HCT116 (cell line): ENCODE measurements at regions not wholly inside any gene's neighbourhood (a gene's known extent, or its start where the extent isn't known, plus 50 kb on each side); places are given as distances from the start of the nearest gene placed in this dataset.

Experiments used
- ATAC-seq: fragments of 200-7000 bp; cut with Tn5 transposase; 2 replicates; pipeline ENCODE4 v1.9.1; 2020; ENCODE audit warnings: mild to moderate bottlenecking, moderate library complexity
- BruUV-seq: library from RNA; stranded (reverse); fragments of 400-500 nt; replicated peaks from 2 replicates; lab custom pipeline; 2021; lab: Mats Ljungman, UMichigan
- CTCF ChIA-PET: fragments of 300-600 bp; sonication (Branson Sonifier 250); formaldehyde crosslinking; loops from one replicate; lab custom pipeline; 2021; ENCODE audit warnings: antibody characterized with exemption; lab: Charles Lee
- POLR2A ChIA-PET: fragments of 300-600, 350-600 bp; sonication (Branson Sonifier 250); formaldehyde crosslinking; loops from one replicate; lab custom pipeline; 2021; ENCODE audit warnings: antibody characterized with exemption; lab: Charles Lee
- RAD21 ChIA-PET, 2 experiments: fragments of 300-600 bp; sonication (Branson Sonifier 250); formaldehyde crosslinking; loops; one replicate each; lab custom pipeline; 2023; ENCODE audit warnings: low total read pairs in 2 of 2; ENCODE audit not compliant: uncharacterized antibody in 2 of 2, unreplicated experiment in 2 of 2, low non-redundant PET in 1 of 2; lab: Charles Lee
- DNase-seq: peaks from one replicate; pipeline ENCODE4 v3.0.0-alpha.2; 2010; ENCODE audit warnings: low read depth, low spot score
- H2AFZ ChIP-seq: fragments of 200-600 bp; shearing (Covaris generic), sonication (generic); 2 replicates; pipeline ENCODE4 v1.6.1; 2017; ENCODE audit warnings: low read depth, mixed run types, mixed read lengths, antibody characterized with exemption, low read length; ENCODE audit not compliant: poor library complexity, severe bottlenecking
- H3K27ac ChIP-seq: 2 replicates; pipeline ENCODE4 v1.5.1; 2012; ENCODE audit warnings: low read depth, low read length
- H3K27me3 ChIP-seq: fragments of 200-600 bp; sonication (generic); 2 replicates; pipeline ENCODE4 v1.6.1; 2016; ENCODE audit warnings: mixed run types, low read length, mixed read lengths; ENCODE audit not compliant: insufficient read depth
- H3K36me3 ChIP-seq, 2 experiments: fragments of 200-500 bp in 1 of 2; fragments of 200-600 bp in 1 of 2; sonication (Bioruptor generic) in 1 of 2; sonication (generic) in 1 of 2; 2 replicates each; pipeline versions ENCODE4 v1.5.1 to v1.6.1; 2014 to 2016; ENCODE audit warnings: low read length in 2 of 2, inconsistent platforms in 1 of 2, mixed read lengths in 1 of 2, mixed run types in 1 of 2; ENCODE audit not compliant: insufficient read depth in 2 of 2, control insufficient read depth in 1 of 2
- H3K4me1 ChIP-seq, 2 experiments: fragments of 200-600 bp in 1 of 2; sonication (generic) in 1 of 2; 2 replicates each; pipeline versions ENCODE4 v1.5.1 to v1.6.1; 2012 to 2017; ENCODE audit warnings: low read length in 2 of 2, inconsistent platforms in 1 of 2, mild to moderate bottlenecking in 1 of 2, mixed read lengths in 1 of 2, mixed run types in 1 of 2, moderate library complexity in 1 of 2; ENCODE audit not compliant: insufficient read depth in 2 of 2, control insufficient read depth in 1 of 2
- H3K4me2 ChIP-seq: fragments of 200-600 bp; sonication (generic); 2 replicates; pipeline ENCODE4 v1.6.1; 2017; ENCODE audit warnings: mixed run types, low read length, mixed read lengths
- H3K4me3 ChIP-seq, 2 experiments: fragments of 200-600 bp in 1 of 2; sonication (generic) in 1 of 2; replicated peaks in 1 of 2; 2 replicates each; pipeline ENCODE4 v1.5.1; 2011 to 2016; ENCODE audit warnings: low read length in 2 of 2, control low read depth in 1 of 2, low read depth in 1 of 2, mild to moderate bottlenecking in 1 of 2, mixed read lengths in 1 of 2, mixed run types in 1 of 2
- H3K79me2 ChIP-seq: fragments of 200-600 bp; sonication (generic); 2 replicates; pipeline ENCODE4 v1.6.1; 2017; ENCODE audit warnings: mild to moderate bottlenecking, mixed run types, low read length, moderate library complexity, mixed read lengths; ENCODE audit not compliant: insufficient read depth
- H3K9ac ChIP-seq: fragments of 200-600 bp; sonication (generic); 2 replicates; pipeline ENCODE4 v1.6.1; 2016; ENCODE audit warnings: low read length, mixed read lengths
- H3K9me2 ChIP-seq: fragments of 200-600 bp; sonication (generic), shearing (Covaris generic); 2 replicates; pipeline ENCODE4 v1.6.1; 2017; ENCODE audit warnings: mixed run types, mild to moderate bottlenecking, moderate library complexity; ENCODE audit not compliant: insufficient read depth
- H3K9me3 ChIP-seq, 2 experiments: fragments of 200-500 bp in 1 of 2; fragments of 200-600 bp in 1 of 2; sonication (Bioruptor generic) in 1 of 2; sonication (generic) in 1 of 2; 2 replicates each; pipeline ENCODE4 v1.6.1; 2014 to 2017; ENCODE audit warnings: low read length in 2 of 2, mixed read lengths in 2 of 2, inconsistent platforms in 1 of 2, low read depth in 1 of 2, mild to moderate bottlenecking in 1 of 2, mixed run types in 1 of 2, moderate library complexity in 1 of 2; ENCODE audit not compliant: control insufficient read depth in 1 of 2, insufficient read depth in 1 of 2
- H4K20me1 ChIP-seq: fragments of 200-600 bp; sonication (generic), shearing (Covaris generic); 2 replicates; pipeline ENCODE4 v1.6.1; 2017; ENCODE audit warnings: mixed run types, mild to moderate bottlenecking, moderate library complexity; ENCODE audit not compliant: insufficient read depth
- ATF3 ChIP-seq: IDR thresholded peaks from 2 replicates; pipeline ENCODE4 v1.6.1; 2012
- CBX3 ChIP-seq: IDR thresholded peaks from 2 replicates; pipeline ENCODE4 v1.6.1; 2012; ENCODE audit warnings: low read depth
- CEBPB ChIP-seq: IDR thresholded peaks from 2 replicates; pipeline ENCODE4 v1.6.1; 2012; ENCODE audit warnings: low read depth
- EGR1 ChIP-seq: IDR thresholded peaks from 2 replicates; pipeline ENCODE4 v1.6.1; 2012; ENCODE audit warnings: low read depth
- ELF1 ChIP-seq: IDR thresholded peaks from 2 replicates; pipeline ENCODE4 v1.6.1; 2012; ENCODE audit warnings: low read depth, borderline replicate concordance
- EZH2 ChIP-seq: fragments of 200-600 bp; sonication (generic); IDR thresholded peaks from 2 replicates; pipeline ENCODE4 v1.6.1; 2017; ENCODE audit warnings: antibody characterized with exemption, mixed run types
- EZH2phosphoT487 ChIP-seq: fragments of 200-600 bp; IDR thresholded peaks from 2 replicates; pipeline ENCODE4 v1.6.1; 2018; ENCODE audit warnings: antibody characterized with exemption, borderline replicate concordance
- JUND ChIP-seq: IDR thresholded peaks from 2 replicates; pipeline ENCODE4 v1.6.1; 2012
- MAX ChIP-seq: IDR thresholded peaks from 2 replicates; pipeline ENCODE4 v1.6.1; 2012
- POLR2A ChIP-seq: IDR thresholded peaks from 2 replicates; pipeline ENCODE4 v1.7.0; 2011; ENCODE audit warnings: borderline replicate concordance; ENCODE audit not compliant: insufficient read depth, insufficient read length; ENCODE audit errors: extremely low read depth
- POLR2AphosphoS5 ChIP-seq: IDR thresholded peaks from 2 replicates; pipeline ENCODE4 v1.6.1; 2011; ENCODE audit warnings: mild to moderate bottlenecking, low read depth, low read length, moderate library complexity
- RAD21 ChIP-seq: IDR thresholded peaks from 2 replicates; pipeline ENCODE4 v1.6.1; 2012; ENCODE audit warnings: low read depth, mild to moderate bottlenecking
- SIN3A ChIP-seq: IDR thresholded peaks from 2 replicates; pipeline ENCODE4 v1.6.1; 2012; ENCODE audit warnings: low read depth
- SP1 ChIP-seq: IDR thresholded peaks from 2 replicates; pipeline ENCODE4 v1.6.1; 2012; ENCODE audit warnings: low read depth
- SRF ChIP-seq: IDR thresholded peaks from 2 replicates; pipeline ENCODE4 v1.6.1; 2012; ENCODE audit warnings: low read depth
- TCF7L2 ChIP-seq: IDR thresholded peaks from 2 replicates; pipeline ENCODE4 v1.7.0; 2011; ENCODE audit warnings: borderline replicate concordance, inconsistent platforms; ENCODE audit not compliant: insufficient read depth, insufficient read length; ENCODE audit errors: extremely low read depth
- YY1 ChIP-seq: IDR thresholded peaks from 2 replicates; pipeline ENCODE4 v1.6.1; 2011; ENCODE audit warnings: low read length, low read depth, moderate library complexity, mild to moderate bottlenecking; ENCODE audit not compliant: insufficient replicate concordance; ENCODE audit errors: extremely low read depth
- ZBTB33 ChIP-seq: IDR thresholded peaks from 2 replicates; pipeline ENCODE4 v1.6.1; 2011; ENCODE audit warnings: mild to moderate bottlenecking, low read length, moderate library complexity; ENCODE audit not compliant: insufficient replicate concordance; ENCODE audit errors: extremely low read depth
- ZFX ChIP-seq: fragments of 450-650 bp; IDR thresholded peaks from 2 replicates; pipeline ENCODE4 v1.6.1; 2017
- ZNF274 ChIP-seq: fragments of 200-500 bp; sonication (Bioruptor generic); IDR thresholded peaks from 2 replicates; pipeline ENCODE4 v1.6.1; 2014; ENCODE audit warnings: mild to moderate bottlenecking, low read depth, low read length, inconsistent platforms
- intact Hi-C: fragments of 100-400 bp; cut with micrococcal nuclease; formaldehyde crosslinking; loops from 2 replicates; pipeline ENCODE4 v1.10.0; 2022

GRCh38 chr12:109648521-109648920, 65.1 kb upstream of the FAM222A start:
- Histone ChIP-seq H3K9ac (no peak overlapping the region), H3K36me3 (no peaks in the 10 kb centered on the region), H3K4me2 (no peak overlapping the region), H3K4me3 (no peak overlapping the region), H3K27ac (no peak overlapping the region), H3K9me2 (no peaks in the 10 kb centered on the region), H3K79me2 (no peaks in the 10 kb centered on the region), H3K9me3 (no peaks in the 10 kb centered on the region), H4K20me1 (no peaks in the 10 kb centered on the region), H3K27me3 (peaks cover 24% of the 10 kb centered on the region; the same call in 1 of the 2 replicates), H3K4me1 (peaks cover 0 to 6% of the 10 kb centered on the region in 2 experiments; a peak in 1 of 4 replicates), H2AFZ (no peak overlapping the region)
- DNase-seq: no peak
- ChIA-PET CTCF (no interaction called here), RAD21 (no interaction called here), POLR2A (no interaction called here)
- intact Hi-C loops: no loop called here
- BruUV-seq: no TSS peak
- TF ChIP-seq JUND (no peak), ZNF274 (no peak), ATF3 (no peak), YY1 (no peak), POLR2AphosphoS5 (no peak), SRF (no peak), CBX3 (no peak), EZH2phosphoT487 (no peak), SIN3A (no peak), POLR2A (no peak)
- no peak for ATAC-seq

GRCh38 chr12:109650808-109651207, 62.8 kb upstream of the FAM222A start:
- peaks cover 29% of the 10 kb centered on the region; the same call in 1 of the 2 replicates for H3K27me3 ChIP-seq

More at GRCh38 chr12:109650808-109651207, 62.8 kb upstream of the FAM222A start:
- H3K9me3 ChIP-seq: no peaks in the 10 kb centered on the region
- no peaks in the 10 kb centered on the region for H4K20me1 ChIP-seq
- BruUV-seq: no TSS peak
- POLR2A ChIA-PET: no interaction called here
- RAD21 ChIA-PET: no interaction called here
- intact Hi-C loops: no loop called here
- CTCF ChIA-PET: no interaction called here
- no peak overlapping the region for H3K27ac ChIP-seq
- H3K4me1 ChIP-seq: peaks cover 0 to 6% of the 10 kb centered on the region in 2 experiments; a peak in 1 of 4 replicates
- H3K36me3 ChIP-seq: no peaks in the 10 kb centered on the region
- H3K9me2 ChIP-seq: no peaks in the 10 kb centered on the region
- no peak overlapping the region for H2AFZ ChIP-seq
- H3K79me2 ChIP-seq: no peaks in the 10 kb centered on the region
- no peak for DNase-seq
- H3K9ac ChIP-seq: no peak overlapping the region
- no peak overlapping the region for H3K4me3 ChIP-seq
- no peak for TF ChIP-seq YY1
- no peak for TF ChIP-seq ELF1
- no peak for TF ChIP-seq EGR1
- no peak for TF ChIP-seq EZH2
- no peak for TF ChIP-seq ZBTB33
- no peak for TF ChIP-seq SIN3A
- TF ChIP-seq EZH2phosphoT487: no peak
- TF ChIP-seq ATF3: no peak
- TF ChIP-seq SRF: no peak
- no peak for TF ChIP-seq SP1
- TF ChIP-seq MAX: no peak
- TF ChIP-seq TCF7L2: no peak
- TF ChIP-seq POLR2A: no peak
- TF ChIP-seq ZFX: no peak
- TF ChIP-seq RAD21: no peak
- TF ChIP-seq CEBPB: no peak
- TF ChIP-seq, all 23 proteins: peak for 0
- no peak overlapping the region for H3K4me2 ChIP-seq
- no peak for ATAC-seq
